ENCODE measurements at regions not wholly inside any gene's neighbourhood (a gene's known extent, or its start where the extent isn't known, plus 50 kb on each side); places are given as distances from the start of the nearest gene placed in this dataset.

GRCh38 chr6:133740218-133740617, 148.7 kb upstream of the TCF21 start:
- Histone ChIP-seq H3K4me3 (ENCODE audit: insufficient read depth, low read depth, low read length) (no peak overlapping the region), H3K27me3 (ENCODE audit: insufficient read depth, low read length) (no peaks in the 10 kb centered on the region), H3K9me3 (ENCODE audit: insufficient read depth, low read depth, low read length) (no peaks in the 10 kb centered on the region), H3K9ac (ENCODE audit: low read length) (no peak overlapping the region), H3K36me3 (ENCODE audit: insufficient read depth, low read length) (no peaks in the 10 kb centered on the region), H3K4me2 (ENCODE audit: low read length) (no peak overlapping the region), H3K27ac (ENCODE audit: low read depth, low read length) (no peak overlapping the region), H2AFZ (ENCODE audit: low read depth, low read length) (no peak overlapping the region), H4K20me1 (ENCODE audit: insufficient read depth, low read length) (no peaks in the 10 kb centered on the region), H3K4me1 (ENCODE audit: insufficient read depth, low read length) (no peaks in the 10 kb centered on the region), H3K79me2 (ENCODE audit: insufficient read depth, low read length) (no peaks in the 10 kb centered on the region)
- Mint-ChIP-seq H3K9me3 (ENCODE audit: unreplicated experiment) (no peaks in the 10 kb centered on the region), H3K27ac (ENCODE audit: unreplicated experiment) (no peak overlapping the region), H3K4me1 (ENCODE audit: low read depth, unreplicated experiment) (peaks cover 6% of the 10 kb centered on the region), H3K4me3 (ENCODE audit: unreplicated experiment) (no peak overlapping the region), H3K36me3 (ENCODE audit: low read depth, unreplicated experiment) (no peaks in the 10 kb centered on the region), H3K27me3 (ENCODE audit: low read depth, unreplicated experiment) (no peaks in the 10 kb centered on the region)
- no peak for TF ChIP-seq CTCF (IDR thresholded peaks at IDR 0.05; ENCODE audit: insufficient read depth, low read depth, low read length)
- no peak for TF ChIP-seq EZH2 (IDR thresholded peaks at IDR 0.05; ENCODE audit: insufficient read depth, low read length)
- FAIRE-seq (no peak), DNase-seq (ENCODE audit: low read depth) (no peak)

- Mint-ChIP-seq H3K4me1 (ENCODE audit: low read depth, unreplicated experiment) (peaks cover 8% of the 10 kb centered on the region), H3K27me3 (ENCODE audit: low read depth, unreplicated experiment) (no peaks in the 10 kb centered on the region), H3K36me3 (ENCODE audit: low read depth, unreplicated experiment) (no peaks in the 10 kb centered on the region), H3K9me3 (ENCODE audit: unreplicated experiment) (no peaks in the 10 kb centered on the region), H3K27ac (ENCODE audit: unreplicated experiment) (no peak overlapping the region), H3K4me3 (ENCODE audit: unreplicated experiment) (no peak overlapping the region)
- H3K79me2 ChIP-seq (ENCODE audit: insufficient read depth, low read length): no peaks in the 10 kb centered on the region
- TF ChIP-seq CTCF (IDR thresholded peaks at IDR 0.05; ENCODE audit: insufficient read depth, low read depth, low read length) (no peak), EZH2 (IDR thresholded peaks at IDR 0.05; ENCODE audit: insufficient read depth, low read length) (no peak)
- H3K9ac ChIP-seq (ENCODE audit: low read length): no peak overlapping the region
- no peak for FAIRE-seq
- DNase-seq (ENCODE audit: low read depth): no peak
- no peaks in the 10 kb centered on the region for H3K9me3 ChIP-seq (ENCODE audit: insufficient read depth, low read depth, low read length)
- no peak overlapping the region for H3K4me3 ChIP-seq (ENCODE audit: insufficient read depth, low read depth, low read length)
- no peaks in the 10 kb centered on the region for H3K27me3 ChIP-seq (ENCODE audit: insufficient read depth, low read length)
- no peak overlapping the region for H3K27ac ChIP-seq (ENCODE audit: low read depth, low read length)
- H3K4me2 ChIP-seq (ENCODE audit: low read length): no peak overlapping the region
- H3K4me1 ChIP-seq (ENCODE audit: insufficient read depth, low read length): no peaks in the 10 kb centered on the region
- no peaks in the 10 kb centered on the region for H4K20me1 ChIP-seq (ENCODE audit: insufficient read depth, low read length)
- H3K36me3 ChIP-seq (ENCODE audit: insufficient read depth, low read length): no peaks in the 10 kb centered on the region
- H2AFZ ChIP-seq (ENCODE audit: low read depth, low read length): no peak overlapping the region
These were observed 148.1 kb upstream of the TCF21 start for GRCh38 chr6:133740816-133741215.

GRCh38 chr6:133741375-133741861, 147.5 kb upstream of the TCF21 start:
- peak; percentile 22 for DNase-seq (ENCODE audit: low read depth)

More at GRCh38 chr6:133741375-133741861, 147.5 kb upstream of the TCF21 start:
- H3K27ac ChIP-seq (ENCODE audit: low read depth, low read length): no peak overlapping the region
- Mint-ChIP-seq H3K27ac (ENCODE audit: unreplicated experiment) (no peak overlapping the region), H3K9me3 (ENCODE audit: unreplicated experiment) (no peaks in the 10 kb centered on the region), H3K27me3 (ENCODE audit: low read depth, unreplicated experiment) (no peaks in the 10 kb centered on the region), H3K4me3 (ENCODE audit: unreplicated experiment) (no peak overlapping the region), H3K36me3 (ENCODE audit: low read depth, unreplicated experiment) (no peaks in the 10 kb centered on the region), H3K4me1 (ENCODE audit: low read depth, unreplicated experiment) (peaks cover 8% of the 10 kb centered on the region)
- FAIRE-seq: no peak
- H3K9ac ChIP-seq (ENCODE audit: low read length): no peak overlapping the region
- peak overlapping the region; percentile 58 for H2AFZ ChIP-seq (ENCODE audit: low read depth, low read length)
- TF ChIP-seq EZH2 (IDR thresholded peaks at IDR 0.05; ENCODE audit: insufficient read depth, low read length): no peak
- no peak for TF ChIP-seq CTCF (IDR thresholded peaks at IDR 0.05; ENCODE audit: insufficient read depth, low read depth, low read length)
- H3K79me2 ChIP-seq (ENCODE audit: insufficient read depth, low read length): no peaks in the 10 kb centered on the region
- no peaks in the 10 kb centered on the region for H3K9me3 ChIP-seq (ENCODE audit: insufficient read depth, low read depth, low read length)
- no peaks in the 10 kb centered on the region for H4K20me1 ChIP-seq (ENCODE audit: insufficient read depth, low read length)
- no peak overlapping the region for H3K4me2 ChIP-seq (ENCODE audit: low read length)
- H3K4me1 ChIP-seq (ENCODE audit: insufficient read depth, low read length): no peaks in the 10 kb centered on the region
- H3K27me3 ChIP-seq (ENCODE audit: insufficient read depth, low read length): no peaks in the 10 kb centered on the region
- no peak overlapping the region for H3K4me3 ChIP-seq (ENCODE audit: insufficient read depth, low read depth, low read length)
- no peaks in the 10 kb centered on the region for H3K36me3 ChIP-seq (ENCODE audit: insufficient read depth, low read length)
